ENCODE measurements at regions not wholly inside any gene's neighbourhood (a gene's known extent, or its start where the extent isn't known, plus 50 kb on each side); places are given as distances from the start of the nearest gene placed in this dataset.
"Not testable (repeated sequence)": the region's sequence is repeated elsewhere in the genome, so short reads cannot be mapped to it uniquely, and the experiment has no call there.

DNA sequence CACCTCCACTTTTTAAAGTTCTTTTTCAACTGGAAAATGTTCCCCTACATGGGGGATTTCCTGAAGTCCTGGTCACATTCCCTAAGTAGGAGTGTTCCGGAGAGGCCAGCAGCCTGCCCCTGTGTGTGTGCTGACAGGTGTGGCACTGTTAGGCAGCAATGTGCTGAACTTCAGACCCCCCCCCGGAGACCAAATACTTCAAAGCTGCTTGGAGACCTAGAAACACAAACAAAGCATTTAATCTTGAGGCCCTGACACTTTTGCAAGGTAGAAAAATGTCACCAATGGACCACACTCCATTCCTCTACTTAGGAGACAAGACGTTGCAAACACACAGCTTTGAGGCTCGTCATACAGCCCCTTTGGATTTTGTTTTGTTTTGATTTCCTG, 259.6 kb upstream of the CTNNB1 start:
- Histone ChIP-seq H3K36me3 (no peaks in the 10 kb centered on the region), H3K27me3 (no peaks in the 10 kb centered on the region), H3K9me3 (no peaks in the 10 kb centered on the region), H3K27ac (no peak overlapping the region), H3K4me3 (no peak overlapping the region), H3K4me1 (peaks cover 17% of the 10 kb centered on the region)
- intact Hi-C loops (cut with DNase I) = no loop called here
- DNase-seq (ENCODE audit: extremely low spot score in 2 of 2) = no peak
- no peak for TF ChIP-seq POLR2AphosphoS5 (IDR thresholded peaks at IDR 0.05; ENCODE audit: insufficient read depth in 1 of 2, low read depth in 1 of 2)
- TF ChIP-seq, protein P1, sequence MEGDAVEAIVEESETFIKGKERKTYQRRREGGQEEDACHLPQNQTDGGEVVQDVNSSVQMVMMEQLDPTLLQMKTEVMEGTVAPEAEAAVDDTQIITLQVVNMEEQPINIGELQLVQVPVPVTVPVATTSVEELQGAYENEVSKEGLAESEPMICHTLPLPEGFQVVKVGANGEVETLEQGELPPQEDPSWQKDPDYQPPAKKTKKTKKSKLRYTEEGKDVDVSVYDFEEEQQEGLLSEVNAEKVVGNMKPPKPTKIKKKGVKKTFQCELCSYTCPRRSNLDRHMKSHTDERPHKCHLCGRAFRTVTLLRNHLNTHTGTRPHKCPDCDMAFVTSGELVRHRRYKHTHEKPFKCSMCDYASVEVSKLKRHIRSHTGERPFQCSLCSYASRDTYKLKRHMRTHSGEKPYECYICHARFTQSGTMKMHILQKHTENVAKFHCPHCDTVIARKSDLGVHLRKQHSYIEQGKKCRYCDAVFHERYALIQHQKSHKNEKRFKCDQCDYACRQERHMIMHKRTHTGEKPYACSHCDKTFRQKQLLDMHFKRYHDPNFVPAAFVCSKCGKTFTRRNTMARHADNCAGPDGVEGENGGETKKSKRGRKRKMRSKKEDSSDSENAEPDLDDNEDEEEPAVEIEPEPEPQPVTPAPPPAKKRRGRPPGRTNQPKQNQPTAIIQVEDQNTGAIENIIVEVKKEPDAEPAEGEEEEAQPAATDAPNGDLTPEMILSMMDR (IDR thresholded peaks at IDR 0.05) = no peak
- no peak for TF ChIP-seq POLR2A (IDR thresholded peaks at IDR 0.05)

DNA sequence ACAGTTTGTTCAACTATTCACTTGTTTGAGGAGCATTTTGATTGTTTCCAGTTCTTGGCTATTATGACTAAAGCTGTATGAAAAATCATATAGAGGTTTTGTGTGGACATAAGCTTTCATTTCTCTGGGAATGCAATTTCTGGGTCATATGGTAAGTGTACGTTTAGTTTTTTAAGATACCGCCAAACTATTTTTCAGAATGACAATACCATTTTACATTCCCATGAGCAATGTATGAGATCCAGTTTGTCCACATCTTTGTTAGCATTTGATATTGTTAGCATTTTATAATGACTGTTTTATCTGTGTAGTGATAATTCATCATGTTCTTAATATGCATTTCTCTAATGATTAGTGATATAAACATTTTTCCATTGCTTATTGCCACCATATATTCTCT, 258.7 kb upstream of the CTNNB1 start:
- H3K9me3 ChIP-seq = no peaks in the 10 kb centered on the region
- no peaks in the 10 kb centered on the region for H3K27me3 ChIP-seq
- H3K27ac ChIP-seq = no peak overlapping the region
- no peaks in the 10 kb centered on the region for H3K36me3 ChIP-seq
- intact Hi-C loops (cut with DNase I) = no loop called here
- TF ChIP-seq POLR2A (IDR thresholded peaks at IDR 0.05) (no peak), POLR2AphosphoS5 (IDR thresholded peaks at IDR 0.05; ENCODE audit: insufficient read depth in 1 of 2, low read depth in 1 of 2) (no peak)
- TF ChIP-seq, protein P1 (IDR thresholded peaks at IDR 0.05) = no peak
- peaks cover 17% of the 10 kb centered on the region for H3K4me1 ChIP-seq
- no peak for DNase-seq (ENCODE audit: extremely low spot score in 2 of 2)
- no peak overlapping the region for H3K4me3 ChIP-seq

DNA sequence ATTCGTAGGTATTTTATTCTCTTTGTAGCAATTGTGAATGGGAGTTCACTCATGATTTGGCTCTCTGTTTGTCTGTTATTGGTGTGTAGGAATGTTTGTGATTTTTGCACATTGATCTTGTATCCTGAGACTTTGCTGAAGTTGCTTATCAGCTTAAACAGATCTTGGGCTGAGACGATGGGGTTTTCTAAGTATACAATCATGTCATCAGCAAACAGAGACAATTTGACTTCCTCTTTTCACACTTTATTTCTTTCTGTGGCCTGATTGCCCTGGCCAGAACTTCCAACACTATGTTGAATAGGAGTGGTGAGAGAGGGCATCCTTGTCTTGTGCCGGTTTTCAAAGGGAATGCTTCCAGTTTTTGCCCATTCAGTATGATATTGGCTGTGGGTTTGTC, 252.3 kb upstream of the CTNNB1 start:
- H3K36me3 ChIP-seq; H3K4me1 ChIP-seq; H3K27ac ChIP-seq; H3K27me3 ChIP-seq; intact Hi-C loops (cut with DNase I); H3K9me3 ChIP-seq; H3K4me3 ChIP-seq; DNase-seq (ENCODE audit: extremely low spot score in 2 of 2): not testable (repeated sequence)

DNA sequence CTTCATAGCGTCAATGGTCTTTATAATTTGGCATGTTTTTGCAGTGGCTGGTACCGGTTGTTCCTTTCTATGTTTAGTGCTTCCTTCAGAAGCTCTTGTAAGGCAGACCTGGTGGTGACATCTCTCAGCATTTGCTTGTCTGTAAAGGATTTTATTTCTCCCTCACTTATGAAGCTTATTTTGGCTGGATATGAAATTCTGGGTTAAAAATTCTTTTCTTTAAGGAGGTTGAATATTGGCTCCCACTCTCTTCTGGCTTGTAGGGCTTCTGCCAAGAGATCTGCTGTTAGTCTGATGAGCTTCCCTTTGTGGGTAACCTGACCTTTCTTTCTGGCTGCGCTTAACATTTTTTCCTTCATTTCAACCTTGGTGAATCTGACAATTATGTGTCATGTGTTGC, 250.0 kb upstream of the CTNNB1 start:
- DNase-seq (ENCODE audit: extremely low spot score in 2 of 2); intact Hi-C loops (cut with DNase I); H3K27ac ChIP-seq; H3K9me3 ChIP-seq; H3K36me3 ChIP-seq; H3K4me1 ChIP-seq; H3K27me3 ChIP-seq; H3K4me3 ChIP-seq: not testable (repeated sequence)

DNA sequence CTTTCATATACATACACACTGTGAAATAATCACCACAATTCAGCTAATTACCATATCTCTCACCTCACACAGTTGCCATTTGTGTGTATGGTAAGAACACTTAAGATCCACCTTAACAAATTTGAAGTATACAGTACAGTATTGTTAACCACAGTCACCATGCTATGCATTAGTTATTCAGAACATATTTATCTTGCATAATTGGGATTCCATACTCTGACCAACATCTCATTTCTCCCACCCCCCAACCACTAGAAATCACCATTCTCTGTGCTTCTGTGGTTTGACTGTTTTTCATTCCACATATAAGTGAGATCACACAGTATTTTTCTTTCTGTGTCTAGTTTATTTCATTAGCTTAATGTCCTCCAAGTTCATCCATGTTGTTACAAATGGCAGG, 247.7 kb upstream of the CTNNB1 start:
- H3K9me3 ChIP-seq = no peaks in the 10 kb centered on the region
- intact Hi-C loops (cut with DNase I) = no loop called here
- H3K36me3 ChIP-seq = no peaks in the 10 kb centered on the region
- no peak overlapping the region for H3K27ac ChIP-seq
- H3K4me3 ChIP-seq = no peak overlapping the region
- no peak for DNase-seq (ENCODE audit: extremely low spot score in 2 of 2)
- TF ChIP-seq POLR2A (IDR thresholded peaks at IDR 0.05) (no peak), POLR2AphosphoS5 (IDR thresholded peaks at IDR 0.05; ENCODE audit: insufficient read depth in 1 of 2, low read depth in 1 of 2) (no peak)
- TF ChIP-seq, protein P1 (IDR thresholded peaks at IDR 0.05) = no peak
- no peaks in the 10 kb centered on the region for H3K4me1 ChIP-seq
- H3K27me3 ChIP-seq = no peaks in the 10 kb centered on the region

DNA sequence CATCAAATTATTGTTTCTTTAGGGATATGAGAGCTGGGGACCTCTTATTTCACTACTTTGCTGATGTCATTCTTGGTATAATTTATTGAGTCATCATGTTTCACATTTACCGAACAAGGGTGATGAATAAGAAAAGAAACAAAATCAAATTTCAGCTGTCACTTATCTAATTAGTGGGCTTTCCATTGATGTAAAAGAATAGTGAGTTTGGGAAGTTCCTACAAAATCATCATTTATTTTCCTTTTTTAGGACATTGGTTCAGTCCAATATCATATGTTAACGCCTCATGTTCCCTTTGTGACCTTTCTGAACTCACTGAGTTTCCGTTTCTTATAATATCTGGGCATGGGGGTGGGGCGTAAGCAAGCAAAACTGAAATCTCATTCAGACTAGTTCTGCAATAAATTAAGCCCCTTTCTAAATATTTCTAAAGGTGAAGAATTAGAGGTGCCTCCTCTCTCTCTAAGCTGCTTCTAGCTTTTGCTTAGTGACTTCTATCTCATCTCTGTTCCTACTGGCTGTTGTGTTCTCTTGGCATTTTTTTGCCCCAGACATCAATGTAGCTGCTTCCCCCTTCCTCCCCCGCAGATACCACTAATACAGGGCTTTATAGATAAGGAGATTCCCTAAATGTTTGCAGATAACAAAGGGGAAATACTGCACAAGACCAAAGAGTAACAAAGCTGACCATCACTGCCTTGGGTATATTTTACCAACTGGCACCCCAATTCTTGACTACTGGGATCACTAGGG, 238.0 kb upstream of the CTNNB1 start:
- intact Hi-C loops (cut with DNase I) = no loop called here
- no peak for DNase-seq (ENCODE audit: extremely low spot score in 2 of 2)
- Histone ChIP-seq H3K27me3 (no peaks in the 10 kb centered on the region), H3K4me3 (no peak overlapping the region), H3K36me3 (no peaks in the 10 kb centered on the region), H3K27ac (no peak overlapping the region), H3K4me1 (no peaks in the 10 kb centered on the region), H3K9me3 (no peaks in the 10 kb centered on the region)
- no peak for TF ChIP-seq POLR2A (IDR thresholded peaks at IDR 0.05)
